Naive B cell (primary cell): ENCODE measurements at regions not wholly inside any gene's neighbourhood (a gene's known extent, or its start where the extent isn't known, plus 50 kb on each side); places are given as distances from the start of the nearest gene placed in this dataset.
"Not testable (repeated sequence)": the region's sequence is repeated elsewhere in the genome, so short reads cannot be mapped to it uniquely, and the experiment has no call there.

Experiments
- ATAC-seq, 2 donors: fragments of 150-1000 bp; cut with Tn5 transposase; 2 replicates each; pipeline ENCODE4 v1.10.0; 2021; ENCODE audit warnings: low read depth in 2 of 2, mild to moderate bottlenecking in 2 of 2, moderate library complexity in 2 of 2
- DNase-seq: peaks from one replicate; pipeline ENCODE4 v3.0.0; 2022
- H3K27ac Mint-ChIP-seq, 6 donors: one replicate each; pipeline ENCODE4 v1.8.0; 2020 to 2022; ENCODE audit warnings: mild to moderate bottlenecking in 6 of 6, mixed read lengths in 6 of 6, moderate library complexity in 5 of 6, inconsistent platforms in 2 of 6
- H3K27me3 Mint-ChIP-seq, 3 donors: one replicate each; pipeline ENCODE4 v1.8.0; 2021 to 2022; ENCODE audit warnings: mixed read lengths in 3 of 3, mild to moderate bottlenecking in 1 of 3
- H3K36me3 Mint-ChIP-seq, 2 donors: one replicate each; pipeline ENCODE4 v1.8.0; 2020 to 2022; ENCODE audit warnings: mixed read lengths in 2 of 2, inconsistent platforms in 1 of 2, mild to moderate bottlenecking in 1 of 2
- H3K4me1 Mint-ChIP-seq, 3 donors: one replicate each; pipeline ENCODE4 v1.8.0; 2020 to 2022; ENCODE audit warnings: mixed read lengths in 3 of 3, inconsistent platforms in 1 of 3, mild to moderate bottlenecking in 1 of 3, moderate library complexity in 1 of 3
- H3K4me3 Mint-ChIP-seq, 8 donors: one replicate each; pipeline ENCODE4 v1.8.0; 2020 to 2022; ENCODE audit warnings: mild to moderate bottlenecking in 8 of 8, mixed read lengths in 8 of 8, moderate library complexity in 8 of 8, inconsistent platforms in 2 of 8
- H3K9me3 Mint-ChIP-seq, 7 donors: one replicate each; pipeline ENCODE4 v1.8.0; 2020 to 2022; ENCODE audit warnings: mixed read lengths in 7 of 7, mild to moderate bottlenecking in 5 of 7, inconsistent platforms in 2 of 7, moderate library complexity in 1 of 7

DNA sequence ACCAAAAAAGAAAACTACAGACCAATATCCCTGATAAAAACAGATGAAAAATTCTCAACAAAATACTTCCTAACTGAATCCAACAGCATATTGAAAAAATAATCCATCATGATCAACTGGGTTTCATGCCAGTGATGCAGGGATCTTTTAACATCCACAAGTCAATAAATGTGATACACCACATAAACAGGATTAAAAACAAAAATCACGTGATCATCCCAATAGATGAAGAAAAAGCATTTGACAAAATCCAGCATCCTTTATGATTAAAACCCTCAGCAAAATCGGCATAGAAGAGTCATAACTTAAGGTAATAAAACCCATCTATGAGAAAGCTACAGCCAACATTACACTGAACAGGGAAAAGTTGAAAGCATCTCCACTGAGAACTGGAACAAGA, 107.5 kb downstream of the DCLK3 start:
- H3K4me3 Mint-ChIP-seq: no peak overlapping the region
- H3K27me3 Mint-ChIP-seq: peaks cover 15 to 42% (median 33%) of the 10 kb centered on the region in 3 donors
- peaks cover 0 to 8% (median 4%) of the 10 kb centered on the region in 7 donors for H3K9me3 Mint-ChIP-seq
- peaks cover 0 to 8% of the 10 kb centered on the region in 2 donors for H3K36me3 Mint-ChIP-seq
- no peak overlapping the region for H3K27ac Mint-ChIP-seq
- no peaks in the 10 kb centered on the region for H3K4me1 Mint-ChIP-seq
- ATAC-seq (no peak), DNase-seq (no peak)

DNA sequence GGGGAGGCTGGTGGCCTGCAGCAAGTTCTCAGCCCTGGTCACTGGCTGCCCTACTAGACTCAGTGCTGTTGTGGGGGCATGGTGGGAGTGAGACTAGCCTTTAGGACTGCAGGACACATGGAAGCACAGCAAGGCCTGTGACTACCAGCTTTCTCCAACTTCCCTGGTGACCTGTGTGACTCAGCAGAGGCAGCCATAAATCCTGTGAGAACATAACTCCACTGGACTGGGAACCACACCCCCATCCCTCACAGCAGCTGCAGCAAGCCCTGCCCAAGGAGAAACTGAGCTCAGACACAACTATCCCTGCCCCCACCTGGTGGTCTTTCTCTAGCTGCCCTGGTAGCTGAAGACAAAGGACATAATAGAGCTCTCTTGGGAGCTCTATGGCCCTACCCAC, 111.3 kb downstream of the DCLK3 start:
- H3K4me3 Mint-ChIP-seq: no peak overlapping the region

DNA sequence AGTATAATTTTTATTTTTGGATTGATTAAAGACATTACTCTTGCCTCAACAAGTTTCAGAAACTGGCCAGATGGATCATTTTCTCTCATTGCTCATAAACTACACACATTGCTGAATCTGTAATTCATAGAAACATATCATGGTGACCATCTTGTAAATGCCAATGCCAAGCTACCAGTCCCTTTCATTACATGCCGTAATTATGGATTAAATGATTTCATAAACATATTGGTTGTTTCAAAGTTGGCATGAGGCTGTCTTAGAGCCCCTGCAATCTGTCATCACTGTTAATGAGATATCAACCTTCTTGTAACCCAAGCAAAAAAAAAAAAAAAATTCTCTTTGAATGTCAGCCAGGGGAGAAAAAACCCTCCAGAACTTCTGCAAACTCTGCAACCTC, 112.2 kb downstream of the DCLK3 start:
- ATAC-seq: no peak
- Mint-ChIP-seq H3K4me1 (no peaks in the 10 kb centered on the region), H3K9me3 (peaks cover 0 to 8% (median 5%) of the 10 kb centered on the region in 7 donors), H3K36me3 (peaks cover 0 to 8% of the 10 kb centered on the region in 2 donors), H3K27ac (no peak overlapping the region), H3K4me3 (no peak overlapping the region), H3K27me3 (peaks cover 27 to 41% (median 35%) of the 10 kb centered on the region in 3 donors)
- DNase-seq: no peak

More for the DNA sequence above, 111.3 kb downstream of the DCLK3 start:
- H3K4me1 Mint-ChIP-seq: no peaks in the 10 kb centered on the region
- ATAC-seq (no peak), DNase-seq (no peak)
- peaks cover 0 to 8% of the 10 kb centered on the region in 2 donors for H3K36me3 Mint-ChIP-seq
- peaks cover 21 to 50% (median 42%) of the 10 kb centered on the region in 3 donors for H3K27me3 Mint-ChIP-seq
- H3K9me3 Mint-ChIP-seq: peaks cover 0 to 8% (median 4%) of the 10 kb centered on the region in 7 donors
- H3K27ac Mint-ChIP-seq: no peak overlapping the region

DNA sequence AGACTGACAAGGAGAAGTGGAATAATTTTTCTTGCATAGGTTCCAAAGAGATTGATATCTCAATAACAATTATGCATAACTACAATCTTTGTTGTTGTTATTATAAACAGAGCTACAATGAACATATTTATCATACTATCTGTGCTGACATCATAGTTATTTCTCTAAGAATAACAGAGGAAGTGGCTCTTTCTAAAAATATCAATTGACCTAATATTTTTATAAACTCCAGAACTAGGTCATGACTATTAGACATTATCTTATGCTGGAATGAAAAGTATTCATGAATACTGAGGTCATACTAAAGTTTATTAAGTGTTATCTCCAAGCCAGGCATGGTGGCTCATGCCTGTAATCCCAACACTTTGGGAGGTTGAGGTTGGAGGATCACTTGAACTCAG, 114.1 kb downstream of the DCLK3 start:
- no peak overlapping the region for H3K27ac Mint-ChIP-seq
- no peak overlapping the region for H3K4me3 Mint-ChIP-seq
- peaks cover 29 to 41% (median 36%) of the 10 kb centered on the region in 3 donors for H3K27me3 Mint-ChIP-seq
- peaks cover 0 to 8% (median 3%) of the 10 kb centered on the region in 7 donors for H3K9me3 Mint-ChIP-seq
- no peaks in the 10 kb centered on the region for H3K4me1 Mint-ChIP-seq
- H3K36me3 Mint-ChIP-seq: no peaks in the 10 kb centered on the region
- DNase-seq: no peak
- no peak for ATAC-seq

DNA sequence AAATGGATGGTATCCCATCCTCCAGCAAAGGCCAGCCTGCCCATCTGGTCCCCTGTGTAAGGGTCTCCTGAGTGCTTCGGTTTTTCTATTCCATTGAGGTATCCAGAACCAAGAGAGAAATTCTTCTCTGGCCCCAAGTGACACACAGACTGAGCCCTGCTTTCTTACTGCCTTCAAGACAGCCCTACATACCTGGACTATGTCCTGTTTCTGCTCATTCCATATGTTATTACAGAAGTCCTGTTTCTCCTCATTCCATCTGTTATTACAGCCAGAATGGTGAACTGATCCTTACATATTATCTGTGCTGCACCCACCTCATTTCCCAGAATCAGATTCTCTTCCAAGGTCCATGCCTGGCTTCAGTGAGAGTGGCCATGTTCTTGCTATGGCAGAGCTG, 115.2 kb downstream of the DCLK3 start:
- no peaks in the 10 kb centered on the region for H3K4me1 Mint-ChIP-seq
- H3K4me3 Mint-ChIP-seq: no peak overlapping the region
- ATAC-seq (no peak), DNase-seq (no peak)
- H3K9me3 Mint-ChIP-seq: peaks cover 0 to 8% (median 2%) of the 10 kb centered on the region in 7 donors
- no peaks in the 10 kb centered on the region for H3K36me3 Mint-ChIP-seq
- no peak overlapping the region for H3K27ac Mint-ChIP-seq
- peaks cover 25 to 33% (median 27%) of the 10 kb centered on the region in 3 donors for H3K27me3 Mint-ChIP-seq

DNA sequence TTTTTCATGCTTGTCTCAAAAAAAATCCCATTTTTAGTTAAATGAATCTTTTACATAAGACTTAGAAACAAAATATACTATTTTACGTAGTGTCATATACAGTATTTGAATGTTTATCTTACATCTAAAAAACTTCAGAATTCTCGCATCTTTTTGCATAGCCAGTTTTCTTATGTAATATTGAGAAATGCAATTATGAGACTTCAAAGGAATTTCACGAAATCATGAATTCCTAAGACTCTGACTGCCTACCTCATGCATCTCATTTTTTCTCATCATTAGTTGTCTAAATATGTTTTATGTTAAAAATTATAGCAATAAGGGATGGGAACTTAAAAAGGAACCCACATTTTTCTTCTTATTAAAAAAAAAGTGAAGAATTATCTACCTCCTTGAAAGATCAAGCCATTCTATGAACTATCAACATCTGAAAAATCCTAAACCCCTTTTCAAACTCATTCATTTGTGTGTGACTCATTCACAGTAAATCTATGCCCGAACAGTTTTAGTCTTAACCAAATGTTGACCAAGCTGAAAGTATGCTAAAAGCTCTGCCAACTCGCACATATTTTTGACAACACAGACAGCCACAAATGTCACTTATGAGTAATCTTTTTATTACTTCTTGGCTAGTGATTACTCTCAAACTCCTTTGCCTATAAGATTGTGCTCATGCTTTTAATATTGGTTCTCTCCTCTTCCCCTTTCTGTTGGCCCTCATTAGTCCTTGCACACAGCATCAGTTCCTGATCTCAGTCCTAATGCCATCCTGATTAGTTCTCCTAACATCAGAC, 115.9 kb downstream of the DCLK3 start:
- Mint-ChIP-seq H3K9me3 (peaks cover 0 to 2% (median under 1%) of the 10 kb centered on the region in 7 donors), H3K4me1 (no peaks in the 10 kb centered on the region), H3K27me3 (peaks cover 20 to 31% (median 24%) of the 10 kb centered on the region in 3 donors), H3K4me3 (no peak overlapping the region), H3K27ac (peak overlapping the region in 1 of 6 donors; percentile 6), H3K36me3 (no peaks in the 10 kb centered on the region)
- no peak for DNase-seq
- no peak for ATAC-seq

DNA sequence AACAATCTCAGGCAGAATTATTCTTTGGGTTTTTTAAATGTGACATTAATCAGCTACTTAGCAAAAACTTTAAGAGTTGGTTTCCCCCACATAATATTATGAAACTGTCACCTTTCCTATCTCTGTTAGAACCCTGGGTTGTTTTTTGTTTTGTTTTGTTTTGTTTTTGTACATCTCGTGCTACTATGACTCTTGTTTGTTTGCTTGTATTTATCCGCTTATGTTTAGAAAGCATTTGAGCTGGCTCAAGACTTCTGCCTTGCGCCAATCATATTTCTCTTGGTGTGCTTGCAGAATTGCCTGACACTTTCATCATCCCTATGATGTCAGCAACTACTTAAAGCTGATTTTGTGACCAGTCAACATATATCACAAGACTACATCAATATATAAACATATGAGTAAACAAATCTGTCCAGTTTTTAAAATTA, 116.9 kb downstream of the DCLK3 start:
- H3K4me1 Mint-ChIP-seq: no peaks in the 10 kb centered on the region
- H3K27ac Mint-ChIP-seq: no peak overlapping the region
- H3K27me3 Mint-ChIP-seq: peaks cover 16 to 31% (median 24%) of the 10 kb centered on the region in 3 donors
- no peak for DNase-seq
- no peak overlapping the region for H3K4me3 Mint-ChIP-seq
- peaks cover 0 to 2% (median 0%) of the 10 kb centered on the region in 7 donors for H3K9me3 Mint-ChIP-seq
- ATAC-seq: no peak
- no peaks in the 10 kb centered on the region for H3K36me3 Mint-ChIP-seq

DNA sequence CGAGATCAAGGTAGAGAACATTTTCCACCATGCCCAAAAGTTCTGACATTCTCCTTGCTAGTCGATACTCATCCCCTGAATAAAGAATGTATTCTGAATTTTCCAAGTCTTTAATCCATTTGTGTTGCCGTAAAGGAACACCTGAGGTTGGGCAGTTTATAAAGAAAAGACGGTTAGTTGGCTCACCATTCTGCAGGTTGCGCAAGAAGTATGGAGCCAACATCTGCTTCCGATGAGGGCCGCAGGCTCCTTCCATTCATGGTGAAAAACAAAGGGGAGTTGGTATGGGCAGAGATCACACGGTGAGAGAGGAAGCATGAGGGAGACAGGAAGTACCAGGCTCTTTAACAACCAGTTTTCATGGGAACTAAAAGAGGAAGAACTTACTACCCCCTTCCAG, 121.2 kb downstream of the DCLK3 start:
- Mint-ChIP-seq H3K27me3 (peaks cover 0 to 14% (median 8%) of the 10 kb centered on the region in 3 donors), H3K27ac (no peak overlapping the region), H3K9me3 (peaks cover 0 to 2% (median 0%) of the 10 kb centered on the region in 7 donors), H3K36me3 (no peaks in the 10 kb centered on the region), H3K4me1 (no peaks in the 10 kb centered on the region), H3K4me3 (no peak overlapping the region)
- no peak for DNase-seq
- ATAC-seq: no peak

DNA sequence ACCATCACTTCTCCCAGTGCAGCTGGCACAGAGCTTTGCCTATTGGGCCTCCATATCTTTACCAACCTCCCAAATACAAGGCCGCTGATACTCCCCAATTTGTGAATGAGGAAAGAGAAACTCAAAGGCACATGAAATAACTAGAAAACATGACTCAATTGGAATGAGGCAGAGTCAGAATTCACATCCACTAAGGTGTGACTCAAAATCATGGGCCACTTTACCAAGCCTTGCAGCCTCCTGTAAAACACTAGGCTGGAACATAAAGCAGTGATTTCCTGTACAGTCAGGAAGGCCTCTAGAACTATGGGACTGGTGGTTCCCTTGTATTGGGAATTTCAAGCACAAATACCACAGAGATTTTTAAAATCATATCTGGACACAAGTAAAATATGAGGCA, 128.6 kb downstream of the DCLK3 start:
- Mint-ChIP-seq H3K27me3 (peaks cover 0 to 4% (median 0%) of the 10 kb centered on the region in 3 donors), H3K36me3 (no peaks in the 10 kb centered on the region), H3K27ac (no peak overlapping the region), H3K4me3 (no peak overlapping the region), H3K9me3 (peaks cover 0 to 4% (median 0%) of the 10 kb centered on the region in 7 donors), H3K4me1 (no peaks in the 10 kb centered on the region)
- DNase-seq (no peak), ATAC-seq (no peak)

DNA sequence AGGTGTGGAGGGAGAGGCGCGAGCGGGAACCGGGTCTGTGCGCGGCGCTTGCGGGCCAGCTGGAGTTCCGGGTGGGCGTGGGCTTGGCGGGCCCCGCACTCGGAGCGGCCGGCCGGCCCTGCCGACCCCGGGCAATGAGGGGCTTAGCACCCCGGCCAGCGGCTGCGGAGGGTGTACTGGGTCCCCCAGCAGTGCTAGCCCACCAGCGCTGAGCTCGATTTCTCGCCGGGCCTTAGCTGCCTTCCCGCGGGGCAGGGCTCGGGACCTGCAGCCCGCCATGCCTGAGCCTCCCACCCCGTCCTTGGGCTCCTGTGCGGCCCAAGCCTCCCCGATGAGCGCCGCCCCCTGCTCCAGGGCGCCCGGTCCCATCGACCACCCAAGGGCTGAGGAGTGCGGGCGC, 130.5 kb downstream of the DCLK3 start:
- H3K27ac Mint-ChIP-seq, H3K36me3 Mint-ChIP-seq, H3K4me3 Mint-ChIP-seq, DNase-seq, H3K27me3 Mint-ChIP-seq, ATAC-seq, H3K4me1 Mint-ChIP-seq, H3K9me3 Mint-ChIP-seq: not testable (repeated sequence)

DNA sequence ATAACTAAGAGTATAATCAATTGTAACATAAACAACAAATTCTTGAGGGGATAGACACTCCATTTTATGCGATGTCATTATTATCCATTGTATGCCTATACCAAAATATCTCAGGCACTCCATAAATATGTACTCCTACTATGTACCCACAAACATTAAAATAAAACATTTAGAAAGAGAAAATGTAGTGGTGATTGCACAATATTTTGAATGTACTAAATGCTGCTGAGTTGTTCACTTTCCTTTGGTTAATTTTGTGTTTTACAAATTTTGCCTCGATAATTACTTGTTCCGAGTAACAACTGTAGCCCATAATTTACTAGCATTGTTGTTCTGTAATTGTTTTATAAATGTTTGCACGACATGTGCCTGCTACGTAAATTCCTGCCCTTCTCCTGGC, 131.3 kb downstream of the DCLK3 start:
- no peak for ATAC-seq
- Mint-ChIP-seq H3K36me3 (no peaks in the 10 kb centered on the region), H3K27me3 (peaks cover 0 to 8% (median 0%) of the 10 kb centered on the region in 3 donors), H3K9me3 (peaks cover 0 to 8% (median 0%) of the 10 kb centered on the region in 7 donors), H3K4me1 (no peaks in the 10 kb centered on the region), H3K27ac (no peak overlapping the region), H3K4me3 (no peak overlapping the region)
- DNase-seq: no peak

DNA sequence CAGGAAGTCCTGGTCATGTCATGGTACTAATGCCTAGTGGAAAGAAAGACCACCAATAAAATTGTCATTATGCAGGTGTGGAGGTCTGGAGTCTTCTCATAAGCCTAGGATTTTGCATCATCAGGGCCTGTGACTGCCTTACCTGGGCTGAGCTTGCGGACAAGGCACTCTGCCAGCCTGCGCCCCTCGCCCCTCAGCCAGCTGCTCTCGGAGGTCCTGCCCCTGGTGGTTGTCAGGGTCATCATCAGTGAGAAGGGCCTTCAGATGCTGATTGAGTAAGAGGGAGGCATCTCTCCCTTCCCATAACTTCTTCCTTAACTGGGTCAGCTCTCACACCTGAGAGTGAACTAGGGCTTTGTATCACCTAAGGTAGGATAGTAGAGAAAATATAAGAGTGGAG, 132.8 kb downstream of the DCLK3 start:
- no peak overlapping the region for H3K4me3 Mint-ChIP-seq
- peaks cover 0 to 8% (median 0%) of the 10 kb centered on the region in 3 donors for H3K27me3 Mint-ChIP-seq
- no peak overlapping the region for H3K27ac Mint-ChIP-seq
- no peaks in the 10 kb centered on the region for H3K36me3 Mint-ChIP-seq
- DNase-seq (no peak), ATAC-seq (no peak)
- H3K4me1 Mint-ChIP-seq: no peaks in the 10 kb centered on the region
- H3K9me3 Mint-ChIP-seq: peaks cover 0 to 8% (median 2%) of the 10 kb centered on the region in 7 donors

DNA sequence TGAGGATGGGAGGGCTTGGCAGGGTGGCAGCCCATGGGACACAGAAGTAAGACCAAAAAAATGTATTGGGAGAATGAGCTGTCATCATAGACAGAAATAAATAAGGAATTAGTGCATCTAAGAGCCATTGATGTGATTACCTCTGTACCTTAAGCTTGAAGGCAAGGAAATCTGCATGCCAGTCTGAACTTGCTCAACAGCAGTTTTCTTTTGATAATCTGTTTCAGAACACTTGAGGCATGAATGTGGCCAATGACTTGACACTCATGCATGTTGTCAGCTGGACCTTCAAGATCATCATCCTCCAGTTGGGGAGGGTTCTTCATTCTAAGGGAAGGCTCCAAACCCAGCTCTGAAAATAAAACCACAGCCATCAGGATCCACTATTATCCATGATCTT, 148.5 kb downstream of the DCLK3 start:
- H3K9me3 Mint-ChIP-seq: peaks cover 0 to 6% (median 4%) of the 10 kb centered on the region in 7 donors
- no peaks in the 10 kb centered on the region for H3K4me1 Mint-ChIP-seq

More for the DNA sequence above, 148.5 kb downstream of the DCLK3 start:
- DNase-seq: no peak
- Mint-ChIP-seq H3K4me3 (no peak overlapping the region), H3K27ac (no peak overlapping the region), H3K27me3 (peaks cover 0 to 5% (median 0%) of the 10 kb centered on the region in 3 donors), H3K36me3 (no peaks in the 10 kb centered on the region)
- ATAC-seq: no peak
